Heart left ventricle (tissue), 13 donors: ENCODE measurements at regions not wholly inside any gene's neighbourhood (a gene's known extent, or its start where the extent isn't known, plus 50 kb on each side); places are given as distances from the start of the nearest gene placed in this dataset.

ENCODE experiments used
- POLR2A ChIP-seq, 2 donors: fragments of 450-650 bp; IDR thresholded peaks; one replicate each; pipeline ENCODE4 v1.6.1; 2017; ENCODE audit warnings: antibody characterized with exemption in 2 of 2, mild to moderate bottlenecking in 2 of 2, moderate library complexity in 2 of 2
- TF ChIP-seq, protein P1 (sequence below), 12 donors: fragments of 200-600 bp; sonication (generic) in 4 of 12; IDR thresholded peaks; one replicate each; pipeline versions ENCODE4 v1.5.0 to v1.8.0; 2018 to 2022; ENCODE audit warnings: antibody characterized with exemption in 12 of 12, mild to moderate bottlenecking in 5 of 12
- donor health status: ischemic (EF 13 %, LVEDD 7.1; RV severe dilation, severe dysfunction).
- donor health status: DM: no; HTN: yes; CAD: no.
- donor health status: DM: no; HTN: no; CAD: no.
- donor health status: ischemic (EF 25% LVEDD 6.9; RV normal size, moderate dysfunction).
- donor health status: ischemic (EF 25% LVEDD 5.7; RV mildly dilated, moderate dysfunction).
- donor health status: ischemic (EF 35%, LVEDD 5.7; RV mildly dilated, moderate dysfunction).
- donor health status: nonischemic (EF 11% LVEDD 7.7; RV severe dilation, severe dysfunction).
- donor health status: DM: yes; HTN: yes; CAD: no.
- donor health status: PGD.
- donor health status: ischemic (EF 29% LVEDD 5.4; RV normal size, mild dysfunction).
- donor health status: nonischemic (EF 23%, LVEDD 6.1; RV moderate dilation, normal function).

DNA sequence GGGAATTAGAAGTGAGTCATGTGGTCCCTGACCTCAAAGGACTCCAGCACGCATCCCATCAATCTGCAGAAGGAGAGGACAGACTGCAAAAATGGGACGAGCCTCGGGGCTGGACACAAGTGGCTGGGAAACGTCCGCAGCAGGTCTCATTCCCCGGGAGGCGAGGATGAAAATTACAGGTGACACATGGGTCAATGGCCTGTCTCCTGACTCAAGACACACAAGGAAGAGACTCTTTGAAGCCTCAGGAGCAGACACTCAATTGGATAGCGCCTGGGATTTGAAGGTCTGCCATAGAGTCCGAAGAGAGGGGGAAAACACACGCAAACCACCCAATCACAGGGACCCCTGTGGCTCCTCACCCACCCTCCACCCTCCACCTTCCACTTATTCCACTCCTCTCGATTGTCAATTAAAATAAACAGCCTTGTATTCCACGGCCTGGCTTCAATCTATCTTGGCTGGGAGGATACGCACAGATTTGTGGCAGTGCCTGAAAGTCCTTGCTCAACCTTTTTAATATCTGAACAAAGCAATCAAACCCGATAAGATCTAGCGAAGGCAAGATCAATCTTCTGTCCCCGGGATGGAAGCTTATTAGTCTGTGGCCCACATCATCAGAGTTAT is 101.8 kb upstream of the CADM1 start:
- no peak for TF ChIP-seq POLR2A (IDR thresholded peaks at IDR 0.05)
- TF ChIP-seq, protein P1, sequence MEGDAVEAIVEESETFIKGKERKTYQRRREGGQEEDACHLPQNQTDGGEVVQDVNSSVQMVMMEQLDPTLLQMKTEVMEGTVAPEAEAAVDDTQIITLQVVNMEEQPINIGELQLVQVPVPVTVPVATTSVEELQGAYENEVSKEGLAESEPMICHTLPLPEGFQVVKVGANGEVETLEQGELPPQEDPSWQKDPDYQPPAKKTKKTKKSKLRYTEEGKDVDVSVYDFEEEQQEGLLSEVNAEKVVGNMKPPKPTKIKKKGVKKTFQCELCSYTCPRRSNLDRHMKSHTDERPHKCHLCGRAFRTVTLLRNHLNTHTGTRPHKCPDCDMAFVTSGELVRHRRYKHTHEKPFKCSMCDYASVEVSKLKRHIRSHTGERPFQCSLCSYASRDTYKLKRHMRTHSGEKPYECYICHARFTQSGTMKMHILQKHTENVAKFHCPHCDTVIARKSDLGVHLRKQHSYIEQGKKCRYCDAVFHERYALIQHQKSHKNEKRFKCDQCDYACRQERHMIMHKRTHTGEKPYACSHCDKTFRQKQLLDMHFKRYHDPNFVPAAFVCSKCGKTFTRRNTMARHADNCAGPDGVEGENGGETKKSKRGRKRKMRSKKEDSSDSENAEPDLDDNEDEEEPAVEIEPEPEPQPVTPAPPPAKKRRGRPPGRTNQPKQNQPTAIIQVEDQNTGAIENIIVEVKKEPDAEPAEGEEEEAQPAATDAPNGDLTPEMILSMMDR (IDR thresholded peaks at IDR 0.05), result no peak
